Fibroblast of lung (primary cell): ENCODE measurements at regions not wholly inside any gene's neighbourhood (a gene's known extent, or its start where the extent isn't known, plus 50 kb on each side); places are given as distances from the start of the nearest gene placed in this dataset.
"Not testable (repeated sequence)": the region's sequence is repeated elsewhere in the genome, so short reads cannot be mapped to it uniquely, and the experiment has no call there.

Experiments used
- DNase-seq, 2 donors: peaks; one replicate each; pipeline versions ENCODE4 v3.0.0 to v3.0.0-alpha.2; 2010; ENCODE audit warnings: low read depth in 2 of 2
- H2AFZ ChIP-seq: 2 replicates; pipeline ENCODE4 v1.5.1; 2012; ENCODE audit warnings: low read length, control low read depth, inconsistent platforms
- H3K27ac ChIP-seq: 2 replicates; pipeline ENCODE4 v1.5.1; 2011; ENCODE audit warnings: low read length, control low read depth; ENCODE audit not compliant: insufficient read depth
- H3K27me3 ChIP-seq: 2 replicates; pipeline ENCODE4 v1.5.1; 2011; ENCODE audit warnings: mild to moderate bottlenecking, low read length; ENCODE audit not compliant: control insufficient read depth, insufficient read depth
- H3K36me3 ChIP-seq: 2 replicates; pipeline ENCODE4 v1.5.1; 2011; ENCODE audit warnings: low read length; ENCODE audit not compliant: control insufficient read depth, insufficient read depth
- H3K4me1 ChIP-seq: 2 replicates; pipeline ENCODE4 v1.5.1; 2011; ENCODE audit warnings: low read length; ENCODE audit not compliant: control insufficient read depth, insufficient read depth; ENCODE audit errors: extremely low read depth
- H3K4me2 ChIP-seq: 2 replicates; pipeline ENCODE4 v1.5.1; 2011; ENCODE audit warnings: low read length, control low read depth; ENCODE audit not compliant: insufficient read depth; ENCODE audit errors: extremely low read depth
- H3K4me3 ChIP-seq, 4 experiments: fragments of 200-600 bp in 1 of 4; sonication (generic) in 1 of 4; replicated peaks in 1 of 4; 2 replicates each; pipeline ENCODE4 v1.5.1; 2011 to 2016; ENCODE audit warnings: low read length in 4 of 4, low read depth in 3 of 4, mild to moderate bottlenecking in 3 of 4, control low read depth in 2 of 4, inconsistent platforms in 1 of 4, mixed read lengths in 1 of 4; ENCODE audit not compliant: insufficient read depth in 1 of 4; ENCODE audit errors: control extremely low read depth in 1 of 4
- H3K79me2 ChIP-seq: 2 replicates; pipeline ENCODE4 v1.5.1; 2012; ENCODE audit warnings: mild to moderate bottlenecking, low read length, inconsistent platforms; ENCODE audit not compliant: control insufficient read depth, insufficient read depth
- H3K9ac ChIP-seq: 2 replicates; pipeline ENCODE4 v1.5.1; 2011; ENCODE audit warnings: mild to moderate bottlenecking, low read length, control low read depth; ENCODE audit not compliant: insufficient read depth
- H3K9me3 ChIP-seq: 2 replicates; pipeline ENCODE4 v1.5.1; 2012; ENCODE audit warnings: low read depth, low read length; ENCODE audit not compliant: control insufficient read depth, insufficient read depth
- H4K20me1 ChIP-seq: 2 replicates; pipeline ENCODE4 v1.5.1; 2011; ENCODE audit warnings: low read length; ENCODE audit not compliant: control insufficient read depth, insufficient read depth; ENCODE audit errors: extremely low read depth
- CTCF ChIP-seq, 2 donors: IDR thresholded peaks in 1 of 2; conservative IDR thresholded peaks in 1 of 2; 1 replicate in 1 of 2; 2 replicates in 1 of 2; pipeline ENCODE4 v1.5.1; 2011 to 2012; ENCODE audit warnings: low read length in 2 of 2, control low read depth in 1 of 2, inconsistent platforms in 1 of 2, low read depth in 1 of 2, mild to moderate bottlenecking in 1 of 2
- EZH2 ChIP-seq: IDR thresholded peaks from 2 replicates; pipeline ENCODE4 v1.5.1; 2012; ENCODE audit warnings: low read length, control low read depth, mild to moderate bottlenecking; ENCODE audit errors: missing control alignments

DNA sequence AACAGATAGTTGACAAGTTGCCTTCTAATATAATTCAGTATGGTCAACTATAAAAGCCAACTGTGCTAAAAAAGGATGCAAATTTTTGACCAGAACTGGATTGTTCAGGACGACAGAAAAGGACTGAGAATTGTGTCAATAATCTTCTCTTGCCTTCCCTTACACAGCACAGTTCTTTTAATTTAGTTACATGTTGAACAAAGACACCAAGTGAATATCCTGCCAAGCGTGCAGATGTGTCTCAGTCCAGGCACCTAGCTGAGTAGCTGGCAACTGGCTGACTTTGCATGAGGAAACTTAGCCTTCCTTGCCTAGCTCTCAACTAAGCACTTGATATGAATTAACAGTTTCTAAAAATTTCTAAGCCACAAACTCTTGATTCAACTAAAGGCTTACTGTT lies 801.4 kb downstream of the BCL11A start:
- H3K79me2 ChIP-seq: no peaks in the 10 kb centered on the region
- no peak for TF ChIP-seq EZH2
- TF ChIP-seq CTCF (conservative IDR thresholded peaks at IDR 0.05 in 1 of 2, IDR thresholded peaks at IDR 0.05 in 1 of 2; ENCODE audit: low read depth in 1 of 2, low read length in 2 of 2): no peak
- no peaks in the 10 kb centered on the region for H3K9me3 ChIP-seq
- no peaks in the 10 kb centered on the region for H4K20me1 ChIP-seq
- no peaks in the 10 kb centered on the region for H3K36me3 ChIP-seq
- no peak overlapping the region for H3K4me2 ChIP-seq
- H3K9ac ChIP-seq: no peak overlapping the region
- no peaks in the 10 kb centered on the region for H3K4me1 ChIP-seq
- no peak overlapping the region for H3K4me3 ChIP-seq
- DNase-seq: no peak
- H2AFZ ChIP-seq: no peak overlapping the region
- H3K27ac ChIP-seq: no peak overlapping the region
- no peaks in the 10 kb centered on the region for H3K27me3 ChIP-seq

DNA sequence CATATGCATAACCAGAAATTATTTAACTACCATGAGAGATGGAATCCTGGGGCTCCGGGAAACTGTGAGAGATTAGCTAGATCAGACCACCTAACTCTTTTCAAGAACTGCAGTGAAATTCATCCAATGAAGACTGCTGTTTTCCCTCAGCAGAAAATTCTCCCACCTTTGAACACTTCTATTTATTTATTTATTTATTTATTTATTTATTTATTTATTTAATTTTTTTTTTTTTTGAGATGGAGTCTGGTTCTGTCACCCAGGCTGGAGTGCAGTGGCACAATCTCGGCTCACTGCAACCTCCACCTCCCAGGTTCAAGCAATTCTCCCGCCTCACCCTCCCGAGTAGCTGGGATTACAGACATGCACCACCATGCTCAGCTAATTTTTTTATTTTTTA lies 802.2 kb downstream of the BCL11A start:
- H3K36me3 ChIP-seq, H3K27ac ChIP-seq: not testable (repeated sequence)

GRCh38 chr2:59746291-59746690 lies 807.2 kb downstream of the BCL11A start:
- Histone ChIP-seq H4K20me1 (no peaks in the 10 kb centered on the region), H3K9me3 (no peaks in the 10 kb centered on the region), H2AFZ (no peak overlapping the region), H3K79me2 (no peaks in the 10 kb centered on the region), H3K27me3 (no peaks in the 10 kb centered on the region), H3K9ac (no peak overlapping the region), H3K4me3 (no peak overlapping the region), H3K36me3 (no peaks in the 10 kb centered on the region), H3K4me2 (no peak overlapping the region), H3K4me1 (no peaks in the 10 kb centered on the region), H3K27ac (no peak overlapping the region)
- TF ChIP-seq CTCF (conservative IDR thresholded peaks at IDR 0.05 in 1 of 2, IDR thresholded peaks at IDR 0.05 in 1 of 2; ENCODE audit: low read depth in 1 of 2, low read length in 2 of 2): no peak
- no peak for TF ChIP-seq EZH2
- no peak for DNase-seq

More for the DNA sequence above, 802.2 kb downstream of the BCL11A start:
- H2AFZ ChIP-seq, H4K20me1 ChIP-seq, DNase-seq, H3K79me2 ChIP-seq, H3K4me3 ChIP-seq, H3K4me1 ChIP-seq, H3K9me3 ChIP-seq, H3K9ac ChIP-seq, H3K27me3 ChIP-seq, H3K4me2 ChIP-seq: not testable (repeated sequence)
